ENCODE measurements at regions not wholly inside any gene's neighbourhood (a gene's known extent, or its start where the extent isn't known, plus 50 kb on each side); places are given as distances from the start of the nearest gene placed in this dataset.

GRCh38 chrX:129188231-129188630 lies 335.1 kb downstream of the SMARCA1 start:
- FAIRE-seq (no peak), DNase-seq (ENCODE audit: insufficient read length, low spot score) (no peak)

GRCh38 chrX:129176710-129177109 lies 346.6 kb downstream of the SMARCA1 start:
- DNase-seq (ENCODE audit: insufficient read length, low spot score) (no peak), FAIRE-seq (no peak)

- FAIRE-seq (no peak), DNase-seq (ENCODE audit: insufficient read length, low spot score) (no peak)
Measured at GRCh38 chrX:129161108-129161507, 362.2 kb downstream of the SMARCA1 start.

GRCh38 chrX:129158505-129158904 lies 364.8 kb downstream of the SMARCA1 start:
- FAIRE-seq (peak; percentile 21), DNase-seq (ENCODE audit: insufficient read length, low spot score) (no peak)

GRCh38 chrX:129145840-129146272 lies 377.4 kb downstream of the SMARCA1 start:
- DNase-seq (ENCODE audit: insufficient read length, low spot score) = no peak
- FAIRE-seq = no peak

GRCh38 chrX:129145385-129145784 lies 377.9 kb downstream of the SMARCA1 start:
- no peak for FAIRE-seq
- DNase-seq (ENCODE audit: insufficient read length, low spot score) = no peak

- DNase-seq (ENCODE audit: insufficient read length, low spot score) = no peak
- peak; percentile 76 for FAIRE-seq
Measured at GRCh38 chrX:129144172-129145038, 378.9 kb downstream of the SMARCA1 start.

GRCh38 chrX:129139837-129140598 lies 383.3 kb downstream of the SMARCA1 start:
- DNase-seq (ENCODE audit: insufficient read length, low spot score) (no peak), FAIRE-seq (no peak)

- no peak for FAIRE-seq
- no peak for DNase-seq (ENCODE audit: insufficient read length, low spot score)
Measured at GRCh38 chrX:129125122-129125914, 398.0 kb downstream of the SMARCA1 start.

- FAIRE-seq = no peak
Measured at GRCh38 chrX:129123795-129124194, 399.5 kb downstream of the SMARCA1 start.

GRCh38 chrX:129116676-129117470 lies 406.4 kb downstream of the SMARCA1 start:
- DNase-seq (ENCODE audit: insufficient read length, low spot score) = no peak
- FAIRE-seq = no peak

More at GRCh38 chrX:129123795-129124194, 399.5 kb downstream of the SMARCA1 start:
- DNase-seq (ENCODE audit: insufficient read length, low spot score) = no peak

GRCh38 chrX:129115935-129116334 lies 407.4 kb downstream of the SMARCA1 start:
- FAIRE-seq (no peak), DNase-seq (ENCODE audit: insufficient read length, low spot score) (no peak)

GRCh38 chrX:129115104-129115503 lies 408.2 kb downstream of the SMARCA1 start:
- FAIRE-seq = peak; percentile 8

GRCh38 chrX:129111081-129111798 lies 412.1 kb downstream of the SMARCA1 start:
- no peak for FAIRE-seq
- DNase-seq (ENCODE audit: insufficient read length, low spot score) = no peak

More at GRCh38 chrX:129115104-129115503, 408.2 kb downstream of the SMARCA1 start:
- DNase-seq (ENCODE audit: insufficient read length, low spot score) = peak; percentile 2

GRCh38 chrX:129108936-129109335 lies 414.4 kb downstream of the SMARCA1 start:
- DNase-seq (ENCODE audit: insufficient read length, low spot score) (no peak), FAIRE-seq (no peak)

- DNase-seq (ENCODE audit: insufficient read length, low spot score) (no peak), FAIRE-seq (no peak)
Measured at GRCh38 chrX:129099207-129099606, 424.1 kb downstream of the SMARCA1 start.

- FAIRE-seq = no peak
Measured at GRCh38 chrX:129097668-129098067, 425.6 kb downstream of the SMARCA1 start.

GRCh38 chrX:129093706-129094105 lies 429.6 kb downstream of the SMARCA1 start:
- FAIRE-seq = no peak
- DNase-seq (ENCODE audit: insufficient read length, low spot score) = no peak

More at GRCh38 chrX:129097668-129098067, 425.6 kb downstream of the SMARCA1 start:
- DNase-seq (ENCODE audit: insufficient read length, low spot score) = no peak

GRCh38 chrX:129092757-129093156 lies 430.5 kb downstream of the SMARCA1 start:
- DNase-seq (ENCODE audit: insufficient read length, low spot score) (no peak), FAIRE-seq (no peak)
